ENCODE measurements at regions not wholly inside any gene's neighbourhood (a gene's known extent, or its start where the extent isn't known, plus 50 kb on each side); places are given as distances from the start of the nearest gene placed in this dataset.
"Not testable (repeated sequence)": the region's sequence is repeated elsewhere in the genome, so short reads cannot be mapped to it uniquely, and the experiment has no call there.

GRCh38 chr17:27104605-27105221, 189.2 kb upstream of the WSB1 start:
- not testable (repeated sequence) for DNase-seq

GRCh38 chr17:27105636-27106035, 188.3 kb upstream of the WSB1 start:
- no peak for DNase-seq

- DNase-seq, result no peak
These were observed 187.4 kb upstream of the WSB1 start for GRCh38 chr17:27106347-27106981.

GRCh38 chr17:27106982-27107360, 186.9 kb upstream of the WSB1 start:
- no peak for DNase-seq

- not testable (repeated sequence) for DNase-seq
These were observed 186.3 kb upstream of the WSB1 start for GRCh38 chr17:27107386-27108328.

GRCh38 chr17:27109346-27109745, 184.6 kb upstream of the WSB1 start:
- no peak for DNase-seq

GRCh38 chr17:27153005-27153404, 140.9 kb upstream of the WSB1 start:
- DNase-seq, result peak; percentile 53

- no peak for DNase-seq
These were observed 138.0 kb upstream of the WSB1 start for GRCh38 chr17:27155866-27156265.

- DNase-seq, result no peak
These were observed 136.6 kb upstream of the WSB1 start for GRCh38 chr17:27157297-27157696.

- no peak for DNase-seq
These were observed 136.0 kb upstream of the WSB1 start for GRCh38 chr17:27157898-27158297.

GRCh38 chr17:27158382-27158781, 135.5 kb upstream of the WSB1 start:
- no peak for DNase-seq

GRCh38 chr17:27180322-27180721, 113.6 kb upstream of the WSB1 start:
- DNase-seq, result no peak

- DNase-seq, result not testable (repeated sequence)
These were observed 112.5 kb upstream of the WSB1 start for GRCh38 chr17:27181379-27181925.

GRCh38 chr17:27181935-27182334, 112.0 kb upstream of the WSB1 start:
- DNase-seq, result no peak

GRCh38 chr17:27197505-27197904, 96.4 kb upstream of the WSB1 start:
- DNase-seq, result not testable (repeated sequence)

GRCh38 chr17:27199948-27200347, 94.0 kb upstream of the WSB1 start:
- no peak for DNase-seq

GRCh38 chr17:27200476-27200875, 93.4 kb upstream of the WSB1 start:
- no peak for DNase-seq

- no peak for DNase-seq
These were observed 90.7 kb upstream of the WSB1 start for GRCh38 chr17:27203241-27203640.

GRCh38 chr17:27206447-27206846, 87.5 kb upstream of the WSB1 start:
- DNase-seq, result peak; percentile 9

GRCh38 chr17:27207073-27207513, 86.8 kb upstream of the WSB1 start:
- peak; percentile 57 for DNase-seq

GRCh38 chr17:27208370-27208769, 85.5 kb upstream of the WSB1 start:
- not testable (repeated sequence) for DNase-seq

- no peak for DNase-seq
These were observed 84.6 kb upstream of the WSB1 start for GRCh38 chr17:27209316-27209715.

GRCh38 chr17:27210809-27211208, 83.1 kb upstream of the WSB1 start:
- DNase-seq, result not testable (repeated sequence)

Measured in NCI-H226 (cell line).